PFSK-1 (cell line): ENCODE measurements at regions not wholly inside any gene's neighbourhood (a gene's known extent, or its start where the extent isn't known, plus 50 kb on each side); places are given as distances from the start of the nearest gene placed in this dataset.

ENCODE experiments used
- FOXP2 ChIP-seq: optimal IDR thresholded peaks from 2 replicates; pipeline ENCODE3; 2011; ENCODE audit warnings: borderline replicate concordance, control low read depth, inconsistent platforms; ENCODE audit not compliant: insufficient read depth; ENCODE audit errors: extremely low read length, extremely low read depth
- POLR2AphosphoS5 ChIP-seq: IDR thresholded peaks from 2 replicates; pipeline ENCODE4 v1.6.1; 2012; ENCODE audit warnings: low read depth, mild to moderate bottlenecking, control low read depth, low read length, moderate library complexity
- SIN3A ChIP-seq: IDR thresholded peaks from 2 replicates; pipeline ENCODE4 v1.6.1; 2012; ENCODE audit warnings: mild to moderate bottlenecking, low read length, moderate library complexity, borderline replicate concordance; ENCODE audit not compliant: insufficient read depth
- TAF1 ChIP-seq: IDR thresholded peaks from 2 replicates; pipeline ENCODE4 v1.6.1; 2012; ENCODE audit warnings: low read length, control low read depth, borderline replicate concordance; ENCODE audit not compliant: insufficient read depth
- TF ChIP-seq, protein P1 (sequence below), 2 experiments: IDR thresholded peaks; 2 replicates each; pipeline versions ENCODE4 v1.6.1 to v1.8.0; 2011 to 2012; ENCODE audit warnings: low read depth in 2 of 2, low read length in 2 of 2, control low read depth in 1 of 2, inconsistent platforms in 1 of 2, mild to moderate bottlenecking in 1 of 2, moderate library complexity in 1 of 2; ENCODE audit not compliant: insufficient read depth in 1 of 2

DNA sequence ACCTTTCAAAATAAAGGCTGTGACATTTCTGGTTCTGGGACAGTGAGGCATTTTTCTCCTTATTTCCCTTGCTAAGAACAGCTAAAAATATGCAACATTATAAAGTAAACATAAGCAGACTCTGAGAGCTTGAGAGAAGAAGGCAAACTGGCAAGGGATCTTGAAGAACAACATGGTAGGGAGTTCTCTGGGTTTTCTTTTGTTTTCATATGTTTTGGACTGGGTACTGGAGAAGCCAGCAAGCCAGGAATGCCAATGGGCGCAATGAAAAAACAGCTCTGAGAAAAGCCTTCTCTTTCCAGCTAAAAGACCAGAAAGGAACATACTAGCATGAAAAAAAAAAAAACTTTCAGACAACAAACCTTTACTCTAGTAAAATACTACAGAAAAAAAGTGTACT lies 351.4 kb upstream of the HS6ST1 start:
- TF ChIP-seq FOXP2, result no peak
- no peak for TF ChIP-seq SIN3A
- TF ChIP-seq, protein P1, sequence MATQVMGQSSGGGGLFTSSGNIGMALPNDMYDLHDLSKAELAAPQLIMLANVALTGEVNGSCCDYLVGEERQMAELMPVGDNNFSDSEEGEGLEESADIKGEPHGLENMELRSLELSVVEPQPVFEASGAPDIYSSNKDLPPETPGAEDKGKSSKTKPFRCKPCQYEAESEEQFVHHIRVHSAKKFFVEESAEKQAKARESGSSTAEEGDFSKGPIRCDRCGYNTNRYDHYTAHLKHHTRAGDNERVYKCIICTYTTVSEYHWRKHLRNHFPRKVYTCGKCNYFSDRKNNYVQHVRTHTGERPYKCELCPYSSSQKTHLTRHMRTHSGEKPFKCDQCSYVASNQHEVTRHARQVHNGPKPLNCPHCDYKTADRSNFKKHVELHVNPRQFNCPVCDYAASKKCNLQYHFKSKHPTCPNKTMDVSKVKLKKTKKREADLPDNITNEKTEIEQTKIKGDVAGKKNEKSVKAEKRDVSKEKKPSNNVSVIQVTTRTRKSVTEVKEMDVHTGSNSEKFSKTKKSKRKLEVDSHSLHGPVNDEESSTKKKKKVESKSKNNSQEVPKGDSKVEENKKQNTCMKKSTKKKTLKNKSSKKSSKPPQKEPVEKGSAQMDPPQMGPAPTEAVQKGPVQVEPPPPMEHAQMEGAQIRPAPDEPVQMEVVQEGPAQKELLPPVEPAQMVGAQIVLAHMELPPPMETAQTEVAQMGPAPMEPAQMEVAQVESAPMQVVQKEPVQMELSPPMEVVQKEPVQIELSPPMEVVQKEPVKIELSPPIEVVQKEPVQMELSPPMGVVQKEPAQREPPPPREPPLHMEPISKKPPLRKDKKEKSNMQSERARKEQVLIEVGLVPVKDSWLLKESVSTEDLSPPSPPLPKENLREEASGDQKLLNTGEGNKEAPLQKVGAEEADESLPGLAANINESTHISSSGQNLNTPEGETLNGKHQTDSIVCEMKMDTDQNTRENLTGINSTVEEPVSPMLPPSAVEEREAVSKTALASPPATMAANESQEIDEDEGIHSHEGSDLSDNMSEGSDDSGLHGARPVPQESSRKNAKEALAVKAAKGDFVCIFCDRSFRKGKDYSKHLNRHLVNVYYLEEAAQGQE (IDR thresholded peaks at IDR 0.05; ENCODE audit: insufficient read depth in 1 of 2, low read depth in 2 of 2, low read length in 2 of 2), result no peak
- TF ChIP-seq POLR2AphosphoS5, result no peak
- no peak for TF ChIP-seq TAF1

DNA sequence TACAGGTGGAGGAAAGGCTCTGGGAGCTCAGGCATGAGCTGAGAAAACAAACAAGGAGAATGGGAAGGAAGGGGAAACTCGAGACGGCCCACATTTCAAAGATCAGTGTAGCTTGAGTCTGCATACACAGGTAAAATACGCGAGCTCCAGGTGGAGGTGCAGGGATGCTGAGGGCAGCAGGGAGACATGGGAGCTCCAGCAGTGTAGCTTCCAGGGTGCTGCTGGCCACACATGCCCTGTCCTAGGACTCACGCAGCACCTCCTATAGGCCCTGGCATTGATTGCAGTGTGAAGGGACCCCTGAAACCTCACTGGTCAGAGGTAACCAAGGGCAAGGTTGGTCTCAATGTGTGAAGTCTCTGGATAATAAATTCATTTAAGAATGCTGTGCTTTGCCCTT lies 362.8 kb upstream of the HS6ST1 start:
- no peak for TF ChIP-seq SIN3A
- TF ChIP-seq, protein P1 (IDR thresholded peaks at IDR 0.05; ENCODE audit: insufficient read depth in 1 of 2, low read depth in 2 of 2, low read length in 2 of 2), result no peak
- TF ChIP-seq TAF1, result no peak
- no peak for TF ChIP-seq FOXP2
- TF ChIP-seq POLR2AphosphoS5, result no peak

DNA sequence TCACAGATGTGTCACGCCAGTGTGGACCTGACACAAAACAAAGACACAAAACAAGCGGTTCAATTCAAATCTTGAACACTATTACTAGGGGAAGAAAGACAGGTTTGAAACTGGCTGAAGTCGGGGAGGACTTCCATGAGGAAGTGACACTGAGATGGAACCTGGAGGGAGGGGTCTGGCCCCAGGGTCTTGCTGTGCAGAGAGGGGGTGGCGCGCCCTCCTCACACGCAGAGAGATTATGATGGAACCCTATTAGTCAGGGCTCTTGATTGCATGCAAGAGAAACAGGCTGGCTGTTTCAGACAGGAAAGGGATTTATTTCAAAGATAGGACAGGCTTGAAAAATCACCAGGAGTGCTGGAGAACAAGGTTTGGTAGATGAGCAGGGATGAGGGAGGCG lies 363.6 kb upstream of the HS6ST1 start:
- TF ChIP-seq, protein P1 (IDR thresholded peaks at IDR 0.05; ENCODE audit: insufficient read depth in 1 of 2, low read depth in 2 of 2, low read length in 2 of 2), result no peak
- TF ChIP-seq FOXP2 (no peak), TAF1 (no peak), POLR2AphosphoS5 (no peak), SIN3A (no peak)

DNA sequence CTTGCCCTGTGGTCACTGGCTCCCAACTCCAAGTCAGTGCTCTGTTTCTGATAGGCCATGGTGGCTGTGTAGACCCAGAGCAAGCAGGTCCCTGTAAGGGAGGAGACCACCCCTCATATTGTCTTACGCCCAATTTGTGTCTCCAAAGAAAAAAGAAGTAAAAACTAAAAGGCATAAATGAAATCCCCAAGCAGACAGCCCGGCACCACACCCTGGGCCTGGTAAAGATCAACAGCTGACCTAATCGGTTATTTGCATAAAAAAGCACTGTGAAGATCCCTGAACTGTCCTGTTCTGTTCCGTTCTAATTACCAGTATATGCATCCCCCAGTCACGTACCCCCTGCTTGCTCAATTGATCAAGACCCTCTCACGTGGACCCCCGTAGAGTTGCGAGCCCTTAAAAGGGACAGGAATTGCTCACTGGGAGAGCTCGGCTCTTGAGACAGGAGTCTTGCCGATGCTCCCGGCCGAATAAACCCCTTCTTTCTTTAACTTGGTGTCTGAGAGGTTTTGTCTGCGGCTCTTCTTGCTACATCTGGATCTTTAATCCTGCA lies 364.1 kb upstream of the HS6ST1 start:
- TF ChIP-seq TAF1 (no peak), POLR2AphosphoS5 (no peak), SIN3A (no peak), FOXP2 (no peak)
- TF ChIP-seq, protein P1 (IDR thresholded peaks at IDR 0.05; ENCODE audit: insufficient read depth in 1 of 2, low read depth in 2 of 2, low read length in 2 of 2), result no peak

DNA sequence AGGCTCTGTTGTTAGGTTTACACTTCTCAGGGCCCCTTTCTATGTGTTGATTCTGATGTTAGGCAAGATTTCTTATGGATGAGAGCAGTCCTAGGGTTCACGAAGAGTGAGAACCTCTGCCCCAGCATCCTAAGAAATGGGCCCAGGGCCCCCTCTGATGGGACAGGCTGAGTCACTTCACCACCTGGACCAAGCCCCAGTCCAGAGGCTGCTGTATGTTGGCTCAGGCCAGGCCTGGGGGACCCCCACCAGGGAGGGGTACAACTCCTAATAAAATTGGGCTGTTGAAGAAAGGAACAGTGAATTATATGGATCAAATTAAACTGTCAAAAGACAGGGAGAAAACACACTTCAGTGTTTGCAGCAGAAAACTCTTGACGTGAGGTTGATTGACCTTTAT lies 365.9 kb upstream of the HS6ST1 start:
- TF ChIP-seq TAF1 (no peak), FOXP2 (no peak), SIN3A (no peak), POLR2AphosphoS5 (no peak)
- TF ChIP-seq, protein P1 (IDR thresholded peaks at IDR 0.05; ENCODE audit: insufficient read depth in 1 of 2, low read depth in 2 of 2, low read length in 2 of 2), result no peak
